Tibial artery (tissue), 4 donors: ENCODE measurements at regions not wholly inside any gene's neighbourhood (a gene's known extent, or its start where the extent isn't known, plus 50 kb on each side); places are given as distances from the start of the nearest gene placed in this dataset.

Source experiments
- DNase-seq, 2 donors: peaks; one replicate each; pipeline ENCODE4 v3.0.0-alpha.2; 2019
- H3K27ac ChIP-seq, 2 donors: fragments of 200-600 bp; sonication (generic) in 1 of 2; 1 replicate in 1 of 2; 2 replicates in 1 of 2; pipeline ENCODE4 v1.5.1; 2018 to 2019; ENCODE audit warnings: mild to moderate bottlenecking in 1 of 2
- H3K27me3 ChIP-seq, 2 donors: fragments of 200-600 bp; sonication (generic) in 1 of 2; one replicate each; pipeline versions ENCODE4 v1.5.1 to v1.6.0; 2016 to 2019
- H3K36me3 ChIP-seq, 3 donors: fragments of 200-600 bp; sonication (generic) in 2 of 3; one replicate each; pipeline ENCODE4 v1.5.1; 2016 to 2019; ENCODE audit warnings: mild to moderate bottlenecking in 2 of 3
- H3K4me1 ChIP-seq, 4 donors: fragments of 200-600 bp; sonication (generic) in 2 of 4; 1 replicate in 3 of 4; 2 replicates in 1 of 4; pipeline ENCODE4 v1.5.1; 2016 to 2019
- H3K4me3 ChIP-seq, 2 donors: fragments of 200-600 bp; sonication (generic) in 1 of 2; 1 replicate in 1 of 2; 2 replicates in 1 of 2; pipeline ENCODE4 v1.5.1; 2018 to 2019; ENCODE audit warnings: mild to moderate bottlenecking in 2 of 2
- H3K9me3 ChIP-seq, 3 donors: fragments of 200-600 bp; sonication (generic) in 1 of 3; one replicate each; pipeline ENCODE4 v1.5.1; 2016 to 2019
- CTCF ChIP-seq, 2 experiments: fragments of 200-600 bp in 1 of 2; fragments of 450-650 bp in 1 of 2; IDR thresholded peaks; one replicate each; pipeline ENCODE4 v1.5.1; 2017 to 2019; ENCODE audit warnings: antibody characterized with exemption in 2 of 2, mild to moderate bottlenecking in 1 of 2, moderate library complexity in 1 of 2
- intact Hi-C: fragments of 100-400 bp; cut with DNase I; formaldehyde crosslinking; loops from one replicate; pipeline ENCODE4 v1.15.0; 2023; ENCODE audit warnings: low total_unique reads

DNA sequence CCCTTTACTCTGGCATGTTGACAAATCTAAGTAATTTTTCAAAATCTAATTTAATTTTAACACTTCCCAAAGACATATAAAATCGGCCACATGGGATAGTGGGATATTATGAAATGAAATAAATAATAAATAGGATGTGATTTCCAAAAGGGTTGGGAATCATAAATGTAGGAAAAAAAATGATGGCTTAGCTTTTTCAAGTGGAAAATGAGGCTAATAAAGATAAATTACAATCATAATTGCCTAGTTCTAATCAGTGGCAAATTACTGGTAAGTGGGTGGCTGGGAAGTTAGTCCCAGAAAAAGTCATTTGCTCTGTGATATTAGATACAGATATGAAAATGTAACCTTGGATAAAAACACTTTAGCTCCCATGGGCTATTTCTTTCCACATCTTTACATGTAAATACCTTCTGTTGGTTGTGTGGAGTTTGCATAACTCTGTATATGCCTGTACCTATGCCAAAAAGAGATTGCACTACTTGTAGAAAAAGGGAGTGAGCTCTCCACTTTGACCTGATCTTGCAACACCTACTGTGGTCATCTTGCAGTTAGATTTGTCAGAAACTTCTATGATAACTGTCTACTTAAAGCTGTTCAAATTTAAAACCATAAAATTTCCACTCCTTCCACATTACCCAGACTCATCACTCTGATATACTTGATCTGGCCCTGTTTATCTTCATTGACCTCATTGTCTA, 284.6 kb upstream of the KAZN start:
- H3K36me3 ChIP-seq: no peaks in the 10 kb centered on the region
- no peak for TF ChIP-seq CTCF (IDR thresholded peaks at IDR 0.05)
- H3K27me3 ChIP-seq: no peaks in the 10 kb centered on the region
- intact Hi-C loops: no loop called here
- H3K4me3 ChIP-seq: no peak overlapping the region
- DNase-seq: no peak
- no peaks in the 10 kb centered on the region for H3K9me3 ChIP-seq
- no peak overlapping the region for H3K27ac ChIP-seq
- H3K4me1 ChIP-seq: no peaks in the 10 kb centered on the region

DNA sequence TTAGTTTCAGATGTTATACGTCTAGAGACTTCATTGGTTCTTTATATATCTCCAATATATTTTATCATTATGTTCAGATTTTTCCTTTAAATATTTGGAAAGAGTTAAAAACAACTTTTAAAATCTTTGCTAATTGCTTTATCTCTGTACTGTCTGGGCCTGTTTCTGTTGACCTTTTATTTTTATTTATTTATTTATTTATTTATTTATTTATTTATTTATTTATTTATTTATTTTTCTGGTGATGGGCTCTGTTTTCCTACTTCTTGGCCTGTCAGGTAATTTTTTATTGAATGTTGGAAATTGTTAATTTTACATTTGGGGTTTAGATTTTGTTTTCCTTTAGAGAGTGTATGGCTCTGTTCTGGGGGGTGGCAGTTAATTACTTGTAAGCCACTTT, 279.7 kb upstream of the KAZN start:
- Histone ChIP-seq H3K27me3 (no peaks in the 10 kb centered on the region), H3K4me3 (no peak overlapping the region), H3K36me3 (no peaks in the 10 kb centered on the region), H3K9me3 (no peaks in the 10 kb centered on the region), H3K27ac (no peak overlapping the region), H3K4me1 (no peaks in the 10 kb centered on the region)
- no peak for DNase-seq
- intact Hi-C loops: no loop called here
- TF ChIP-seq CTCF (IDR thresholded peaks at IDR 0.05): no peak

- no peak for DNase-seq
- H3K4me3 ChIP-seq: no peak overlapping the region
- no peak for TF ChIP-seq CTCF (IDR thresholded peaks at IDR 0.05)
- intact Hi-C loops: no loop called here
- H3K27ac ChIP-seq: no peak overlapping the region
- no peaks in the 10 kb centered on the region for H3K36me3 ChIP-seq
- H3K27me3 ChIP-seq: no peaks in the 10 kb centered on the region
- H3K9me3 ChIP-seq: no peaks in the 10 kb centered on the region
- H3K4me1 ChIP-seq: no peaks in the 10 kb centered on the region
Measured at GRCh38 chr1:14320518-14320917, 278.0 kb upstream of the KAZN start.

DNA sequence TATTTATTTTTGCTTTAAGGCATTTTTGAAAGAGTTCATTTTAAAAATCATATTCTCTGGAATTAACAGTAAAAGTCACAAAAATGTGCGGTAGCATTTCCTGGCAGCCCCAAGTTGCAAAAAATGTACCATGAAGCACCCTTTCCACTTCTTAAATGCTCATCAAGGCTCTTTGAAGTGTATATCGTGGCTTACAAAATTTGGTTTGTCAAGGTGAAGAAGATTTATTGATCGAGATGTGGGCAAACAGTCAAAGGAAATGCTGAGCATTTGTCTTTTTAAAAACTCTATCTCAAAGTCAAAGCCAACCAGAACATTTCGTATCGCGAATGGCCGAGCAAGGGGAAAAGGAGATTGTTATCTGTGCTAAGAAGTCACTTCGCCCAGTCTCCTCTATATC, 277.5 kb upstream of the KAZN start:
- intact Hi-C loops: no loop called here
- TF ChIP-seq CTCF (IDR thresholded peaks at IDR 0.05): no peak

GRCh38 chr1:14321422-14321821, 277.1 kb upstream of the KAZN start:
- no peak for DNase-seq
- Histone ChIP-seq H3K4me3 (no peak overlapping the region), H3K4me1 (no peaks in the 10 kb centered on the region), H3K27me3 (no peaks in the 10 kb centered on the region), H3K36me3 (no peaks in the 10 kb centered on the region), H3K9me3 (no peaks in the 10 kb centered on the region), H3K27ac (no peak overlapping the region)
- TF ChIP-seq CTCF (IDR thresholded peaks at IDR 0.05): no peak
- intact Hi-C loops: no loop called here

More for the DNA sequence above, 277.5 kb upstream of the KAZN start:
- H3K27me3 ChIP-seq: no peaks in the 10 kb centered on the region
- H3K27ac ChIP-seq: no peak overlapping the region
- H3K9me3 ChIP-seq: no peaks in the 10 kb centered on the region
- H3K36me3 ChIP-seq: no peaks in the 10 kb centered on the region
- DNase-seq: no peak
- no peak overlapping the region for H3K4me3 ChIP-seq
- H3K4me1 ChIP-seq: no peaks in the 10 kb centered on the region
